HFFc6 (cell line): ENCODE measurements at regions not wholly inside any gene's neighbourhood (a gene's known extent, or its start where the extent isn't known, plus 50 kb on each side); places are given as distances from the start of the nearest gene placed in this dataset.

Experiments used
- DNase-seq: peaks from one replicate; pipeline ENCODE4 v3.0.0-alpha.2; 2018
- H3K27ac Mint-ChIP-seq: 2 replicates; pipeline ENCODE4 v1.8.0; 2020; ENCODE audit warnings: mild to moderate bottlenecking, mixed read lengths
- H3K27me3 Mint-ChIP-seq: 2 replicates; pipeline ENCODE4 v1.8.0; 2021; ENCODE audit warnings: mild to moderate bottlenecking, moderate library complexity, mixed read lengths; ENCODE audit not compliant: insufficient read depth
- H3K36me3 Mint-ChIP-seq: 2 replicates; pipeline ENCODE4 v1.8.0; 2021; ENCODE audit warnings: low read depth, mixed read lengths
- H3K4me1 Mint-ChIP-seq: 2 replicates; pipeline ENCODE4 v1.8.0; 2020; ENCODE audit warnings: low read depth, mixed read lengths
- H3K4me3 Mint-ChIP-seq: 2 replicates; pipeline ENCODE4 v1.8.0; 2020; ENCODE audit warnings: mild to moderate bottlenecking, moderate library complexity, mixed read lengths
- H3K9me3 Mint-ChIP-seq: 2 replicates; pipeline ENCODE4 v1.8.0; 2020; ENCODE audit warnings: mild to moderate bottlenecking, mixed read lengths
- TF ChIP-seq, protein P1 (sequence below): fragments of 200-600 bp; sonication (generic); IDR thresholded peaks from 2 replicates; pipeline ENCODE4 v1.5.0; 2021; ENCODE audit warnings: antibody characterized with exemption, mild to moderate bottlenecking

GRCh38 chr10:33460505-33461294 is 126.2 kb upstream of the NRP1 start:
- DNase-seq = peak; percentile 71
- H3K27ac Mint-ChIP-seq = peak overlapping the region; percentile 71
- no peaks in the 10 kb centered on the region for H3K9me3 Mint-ChIP-seq
- H3K4me1 Mint-ChIP-seq = peaks cover 30% of the 10 kb centered on the region
- TF ChIP-seq, protein P1, sequence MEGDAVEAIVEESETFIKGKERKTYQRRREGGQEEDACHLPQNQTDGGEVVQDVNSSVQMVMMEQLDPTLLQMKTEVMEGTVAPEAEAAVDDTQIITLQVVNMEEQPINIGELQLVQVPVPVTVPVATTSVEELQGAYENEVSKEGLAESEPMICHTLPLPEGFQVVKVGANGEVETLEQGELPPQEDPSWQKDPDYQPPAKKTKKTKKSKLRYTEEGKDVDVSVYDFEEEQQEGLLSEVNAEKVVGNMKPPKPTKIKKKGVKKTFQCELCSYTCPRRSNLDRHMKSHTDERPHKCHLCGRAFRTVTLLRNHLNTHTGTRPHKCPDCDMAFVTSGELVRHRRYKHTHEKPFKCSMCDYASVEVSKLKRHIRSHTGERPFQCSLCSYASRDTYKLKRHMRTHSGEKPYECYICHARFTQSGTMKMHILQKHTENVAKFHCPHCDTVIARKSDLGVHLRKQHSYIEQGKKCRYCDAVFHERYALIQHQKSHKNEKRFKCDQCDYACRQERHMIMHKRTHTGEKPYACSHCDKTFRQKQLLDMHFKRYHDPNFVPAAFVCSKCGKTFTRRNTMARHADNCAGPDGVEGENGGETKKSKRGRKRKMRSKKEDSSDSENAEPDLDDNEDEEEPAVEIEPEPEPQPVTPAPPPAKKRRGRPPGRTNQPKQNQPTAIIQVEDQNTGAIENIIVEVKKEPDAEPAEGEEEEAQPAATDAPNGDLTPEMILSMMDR = no peak
- no peak overlapping the region for H3K4me3 Mint-ChIP-seq
- H3K27me3 Mint-ChIP-seq = no peaks in the 10 kb centered on the region
- H3K36me3 Mint-ChIP-seq = no peaks in the 10 kb centered on the region

GRCh38 chr10:33459602-33460001 is 125.1 kb upstream of the NRP1 start:
- TF ChIP-seq, protein P1 = no peak
- DNase-seq = peak; percentile 49
- no peaks in the 10 kb centered on the region for H3K27me3 Mint-ChIP-seq
- H3K4me3 Mint-ChIP-seq = no peak overlapping the region; the same call in 1 of the 2 replicates
- H3K9me3 Mint-ChIP-seq = no peaks in the 10 kb centered on the region
- no peaks in the 10 kb centered on the region for H3K36me3 Mint-ChIP-seq
- peaks cover 30% of the 10 kb centered on the region for H3K4me1 Mint-ChIP-seq
- peak overlapping the region; percentile 71; the same call in 1 of the 2 replicates for H3K27ac Mint-ChIP-seq

- H3K27ac Mint-ChIP-seq = no peak overlapping the region
- peaks cover 7% of the 10 kb centered on the region for H3K36me3 Mint-ChIP-seq
- TF ChIP-seq, protein P1 = no peak
- no peak overlapping the region for H3K4me3 Mint-ChIP-seq
- peaks cover 6% of the 10 kb centered on the region; the same call in 1 of the 2 replicates for H3K9me3 Mint-ChIP-seq
- DNase-seq = no peak
- H3K27me3 Mint-ChIP-seq = peaks cover 1% of the 10 kb centered on the region; the same call in 1 of the 2 replicates
- peaks cover 27% of the 10 kb centered on the region for H3K4me1 Mint-ChIP-seq
Observed at GRCh38 chr10:33455029-33455428, 120.6 kb upstream of the NRP1 start.

GRCh38 chr10:33454554-33454953 is 120.1 kb upstream of the NRP1 start:
- peaks cover 6% of the 10 kb centered on the region; the same call in 1 of the 2 replicates for H3K9me3 Mint-ChIP-seq
- H3K36me3 Mint-ChIP-seq = peaks cover 7% of the 10 kb centered on the region
- TF ChIP-seq, protein P1 = no peak
- no peak for DNase-seq
- H3K4me3 Mint-ChIP-seq = no peak overlapping the region
- H3K27me3 Mint-ChIP-seq = peaks cover 1% of the 10 kb centered on the region; the same call in 1 of the 2 replicates
- H3K27ac Mint-ChIP-seq = no peak overlapping the region
- peaks cover 22% of the 10 kb centered on the region for H3K4me1 Mint-ChIP-seq

DNA sequence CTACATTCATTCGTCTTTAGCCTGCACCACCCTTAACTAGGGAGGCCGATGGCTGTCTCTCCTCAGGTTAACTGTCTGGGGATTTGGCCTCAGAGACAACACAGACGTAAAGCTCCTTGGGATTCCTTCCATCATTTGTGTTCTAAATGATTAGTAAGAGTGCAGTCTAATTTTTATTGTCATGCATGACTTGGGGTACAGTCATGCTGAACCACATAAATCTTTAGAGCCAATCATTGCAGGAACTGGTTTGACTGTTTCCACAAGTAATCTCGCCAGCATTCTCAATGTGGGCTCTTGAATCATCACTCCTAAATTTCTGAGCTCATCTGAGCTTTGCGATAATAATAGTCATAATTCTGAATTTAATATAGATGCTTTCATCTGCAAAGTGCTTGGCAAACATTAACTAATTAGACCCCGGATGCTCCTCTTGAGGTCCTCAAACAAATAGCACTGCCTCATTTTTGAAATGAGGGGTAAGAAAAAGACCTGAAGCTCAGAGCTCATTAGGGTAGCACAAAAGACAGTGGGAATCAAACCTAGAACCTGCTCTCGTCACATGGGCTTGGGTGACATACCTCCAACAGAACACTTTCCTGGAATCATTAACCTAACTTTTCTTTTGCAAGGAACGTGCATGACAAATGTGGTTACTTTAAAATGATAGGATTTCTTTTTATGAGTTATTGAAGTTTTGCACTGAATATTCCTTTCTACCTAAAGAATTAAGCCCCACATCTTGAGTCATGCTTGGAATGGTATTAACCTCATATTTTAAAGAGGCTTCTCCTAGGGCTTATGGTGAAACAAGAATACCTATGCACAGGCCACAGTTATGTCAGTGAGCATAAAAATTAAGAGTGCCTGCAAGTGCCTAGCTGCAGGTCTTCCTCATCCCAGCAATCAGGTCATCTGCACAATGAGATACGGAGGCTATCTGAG is 118.9 kb upstream of the NRP1 start:
- TF ChIP-seq, protein P1 = no peak
- H3K27me3 Mint-ChIP-seq = peaks cover 1% of the 10 kb centered on the region; the same call in 1 of the 2 replicates
- peak; percentile 86 for DNase-seq

More for the DNA sequence above, 118.9 kb upstream of the NRP1 start:
- Mint-ChIP-seq H3K36me3 (peaks cover 7% of the 10 kb centered on the region), H3K27ac (peak overlapping the region; percentile 73; the same call in 1 of the 2 replicates), H3K4me3 (peak overlapping the region; percentile 44), H3K4me1 (peaks cover 15% of the 10 kb centered on the region), H3K9me3 (peaks cover 6% of the 10 kb centered on the region; the same call in 1 of the 2 replicates)
